ENCODE measurements at regions not wholly inside any gene's neighbourhood (a gene's known extent, or its start where the extent isn't known, plus 50 kb on each side); places are given as distances from the start of the nearest gene placed in this dataset.

- ChIA-PET CTCF (no interaction called here), POLR2A (no interaction called here)
- TF ChIP-seq TCF12 (IDR thresholded peaks at IDR 0.05), result peak; percentile 33
- TF ChIP-seq RFX5 (IDR thresholded peaks at IDR 0.05; ENCODE audit: low read length), result no peak
- H3K9ac ChIP-seq, result no peak overlapping the region
- H3K27me3 ChIP-seq (ENCODE audit: insufficient read depth), result no peaks in the 10 kb centered on the region
- no peaks in the 10 kb centered on the region for H3K9me3 ChIP-seq
- no peak overlapping the region for H2AFZ ChIP-seq (ENCODE audit: low read depth)
- no peaks in the 10 kb centered on the region for H3K9me2 ChIP-seq
- no peaks in the 10 kb centered on the region for H3F3A ChIP-seq (replicated peaks; ENCODE audit: insufficient read depth)
- H3K4me1 ChIP-seq (ENCODE audit: control insufficient read depth in 1 of 2, insufficient read depth in 2 of 2, low read depth in 1 of 2, low read length in 1 of 2), result peaks cover 0 to 2% of the 10 kb centered on the region in 2 experiments; a peak in 1 of 4 replicates
- peak overlapping the region; percentile 3 to 4; a peak in 2 of 4 replicates for H3K27ac ChIP-seq (ENCODE audit: low read depth in 2 of 2, low read length in 1 of 2)
- H3K79me2 ChIP-seq (ENCODE audit: insufficient read depth), result no peaks in the 10 kb centered on the region
- no peak overlapping the region for H3K4me2 ChIP-seq
- no peaks in the 10 kb centered on the region for H3K36me3 ChIP-seq (replicated peaks in 1 of 2; ENCODE audit: control insufficient read depth in 1 of 2, insufficient read depth in 2 of 2, low read length in 1 of 2)
- WGBS (ENCODE audit: low lambda C conversion rate), result 66% methylated on average over 3 of the region's 3 CpGs
- no peak overlapping the region for H3K4me3 ChIP-seq (ENCODE audit: low read depth in 2 of 2, low read length in 1 of 2)
- DNase-seq, result no peak
- no peaks in the 10 kb centered on the region for H4K20me1 ChIP-seq (ENCODE audit: insufficient read depth)
These were observed 134.6 kb upstream of the PDZRN3 start for GRCh38 chr3:73759297-73759711.

DNA sequence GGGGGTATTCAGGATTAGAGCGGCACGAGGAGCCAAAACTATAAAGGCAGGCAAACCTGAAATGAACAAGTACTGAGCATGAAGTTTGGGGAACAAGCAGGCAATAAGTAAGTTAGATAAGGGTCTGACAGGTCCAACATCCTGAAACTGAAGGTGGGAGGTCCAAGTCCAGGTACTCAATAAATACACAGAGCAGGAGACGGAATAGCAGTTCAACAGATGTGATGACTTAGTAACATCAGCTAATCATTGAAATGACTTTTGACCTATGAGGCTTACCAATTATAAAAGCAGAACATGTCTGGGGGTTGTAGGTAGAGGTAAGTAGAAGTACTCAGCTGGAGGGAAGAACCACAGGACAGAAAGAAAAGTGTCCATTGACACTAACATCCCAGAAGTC, 132.8 kb upstream of the PDZRN3 start:
- 68% methylated on average over 3 of the region's 3 CpGs for WGBS (ENCODE audit: low lambda C conversion rate)
- Histone ChIP-seq H3K27me3 (ENCODE audit: insufficient read depth) (no peaks in the 10 kb centered on the region), H3K36me3 (replicated peaks in 1 of 2; ENCODE audit: control insufficient read depth in 1 of 2, insufficient read depth in 2 of 2, low read length in 1 of 2) (no peaks in the 10 kb centered on the region), H3K79me2 (ENCODE audit: insufficient read depth) (no peaks in the 10 kb centered on the region), H3K9ac (no peak overlapping the region), H2AFZ (ENCODE audit: low read depth) (no peak overlapping the region), H3K4me2 (no peak overlapping the region), H3K9me3 (no peaks in the 10 kb centered on the region), H4K20me1 (ENCODE audit: insufficient read depth) (no peaks in the 10 kb centered on the region), H3K4me1 (ENCODE audit: control insufficient read depth in 1 of 2, insufficient read depth in 2 of 2, low read depth in 1 of 2, low read length in 1 of 2) (peaks cover 0 to 5% of the 10 kb centered on the region in 2 experiments; a peak in 1 of 4 replicates), H3K4me3 (ENCODE audit: low read depth in 2 of 2, low read length in 1 of 2) (no peak overlapping the region), H3F3A (replicated peaks; ENCODE audit: insufficient read depth) (no peaks in the 10 kb centered on the region), H3K9me2 (no peaks in the 10 kb centered on the region), H3K27ac (ENCODE audit: low read depth in 2 of 2, low read length in 1 of 2) (no peak overlapping the region)
- ChIA-PET POLR2A (no interaction called here), CTCF (interaction anchor here (0.6 to 1.9 kb wide), 6 partner anchors 15 to 215 kb away, joined by 3 to 5 read pairs (median 3); no protein-coding TSS in a partner anchor)
- TF ChIP-seq TEAD4 (IDR thresholded peaks at IDR 0.05; ENCODE audit: borderline replicate concordance, insufficient read depth), result no peak
- DNase-seq, result no peak

DNA sequence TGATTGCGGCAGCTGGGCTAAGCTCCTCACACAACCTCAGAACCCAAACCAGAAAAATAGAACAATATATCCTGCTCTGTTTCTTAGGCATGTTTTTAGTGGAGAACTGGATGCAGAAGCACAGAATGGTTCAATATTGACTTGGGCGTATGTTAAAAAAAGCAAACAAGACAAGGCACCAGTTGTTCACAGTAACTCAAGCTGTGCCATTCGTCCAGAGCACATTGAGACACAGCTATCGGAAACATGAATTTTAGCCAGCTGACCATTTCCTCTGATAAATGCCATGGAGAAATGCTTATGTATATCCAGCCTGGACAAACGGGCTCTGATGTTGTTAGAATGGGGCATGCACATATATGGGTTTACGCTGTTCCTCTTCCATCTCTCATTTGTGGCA, 129.2 kb upstream of the PDZRN3 start:
- Histone ChIP-seq H3K9me2 (no peaks in the 10 kb centered on the region), H3K27ac (ENCODE audit: low read depth in 2 of 2, low read length in 1 of 2) (no peak overlapping the region), H3K9ac (no peak overlapping the region), H3K36me3 (replicated peaks in 1 of 2; ENCODE audit: control insufficient read depth in 1 of 2, insufficient read depth in 2 of 2, low read length in 1 of 2) (no peaks in the 10 kb centered on the region), H3F3A (replicated peaks; ENCODE audit: insufficient read depth) (no peaks in the 10 kb centered on the region), H4K20me1 (ENCODE audit: insufficient read depth) (no peaks in the 10 kb centered on the region), H3K9me3 (no peaks in the 10 kb centered on the region), H3K4me2 (no peak overlapping the region), H2AFZ (ENCODE audit: low read depth) (no peak overlapping the region), H3K79me2 (ENCODE audit: insufficient read depth) (no peaks in the 10 kb centered on the region), H3K4me3 (ENCODE audit: low read depth in 2 of 2, low read length in 1 of 2) (no peak overlapping the region), H3K4me1 (ENCODE audit: control insufficient read depth in 1 of 2, insufficient read depth in 2 of 2, low read depth in 1 of 2, low read length in 1 of 2) (peaks cover 0 to 3% of the 10 kb centered on the region in 2 experiments; a peak in 1 of 4 replicates), H3K27me3 (ENCODE audit: insufficient read depth) (no peaks in the 10 kb centered on the region)
- ChIA-PET CTCF (interaction anchor here (0.7 kb wide), 2 partner anchors 86 to 252 kb away, joined by 3 read pairs; no protein-coding TSS in a partner anchor), POLR2A (no interaction called here)
- 88% methylated on average over 6 of the region's 6 CpGs for WGBS (ENCODE audit: low lambda C conversion rate)
- DNase-seq, result no peak
- no peak for TF ChIP-seq FOXJ3 (CRISPR knock-in tag; IDR thresholded peaks at IDR 0.05)
- TF ChIP-seq MAX (IDR thresholded peaks at IDR 0.05; ENCODE audit: low read depth), result no peak
- TF ChIP-seq ZBTB33 (IDR thresholded peaks at IDR 0.05; ENCODE audit: borderline replicate concordance, low read depth), result no peak
- TF ChIP-seq GABPA (IDR thresholded peaks at IDR 0.05; ENCODE audit: low read depth), result no peak
- TF ChIP-seq, protein P1, sequence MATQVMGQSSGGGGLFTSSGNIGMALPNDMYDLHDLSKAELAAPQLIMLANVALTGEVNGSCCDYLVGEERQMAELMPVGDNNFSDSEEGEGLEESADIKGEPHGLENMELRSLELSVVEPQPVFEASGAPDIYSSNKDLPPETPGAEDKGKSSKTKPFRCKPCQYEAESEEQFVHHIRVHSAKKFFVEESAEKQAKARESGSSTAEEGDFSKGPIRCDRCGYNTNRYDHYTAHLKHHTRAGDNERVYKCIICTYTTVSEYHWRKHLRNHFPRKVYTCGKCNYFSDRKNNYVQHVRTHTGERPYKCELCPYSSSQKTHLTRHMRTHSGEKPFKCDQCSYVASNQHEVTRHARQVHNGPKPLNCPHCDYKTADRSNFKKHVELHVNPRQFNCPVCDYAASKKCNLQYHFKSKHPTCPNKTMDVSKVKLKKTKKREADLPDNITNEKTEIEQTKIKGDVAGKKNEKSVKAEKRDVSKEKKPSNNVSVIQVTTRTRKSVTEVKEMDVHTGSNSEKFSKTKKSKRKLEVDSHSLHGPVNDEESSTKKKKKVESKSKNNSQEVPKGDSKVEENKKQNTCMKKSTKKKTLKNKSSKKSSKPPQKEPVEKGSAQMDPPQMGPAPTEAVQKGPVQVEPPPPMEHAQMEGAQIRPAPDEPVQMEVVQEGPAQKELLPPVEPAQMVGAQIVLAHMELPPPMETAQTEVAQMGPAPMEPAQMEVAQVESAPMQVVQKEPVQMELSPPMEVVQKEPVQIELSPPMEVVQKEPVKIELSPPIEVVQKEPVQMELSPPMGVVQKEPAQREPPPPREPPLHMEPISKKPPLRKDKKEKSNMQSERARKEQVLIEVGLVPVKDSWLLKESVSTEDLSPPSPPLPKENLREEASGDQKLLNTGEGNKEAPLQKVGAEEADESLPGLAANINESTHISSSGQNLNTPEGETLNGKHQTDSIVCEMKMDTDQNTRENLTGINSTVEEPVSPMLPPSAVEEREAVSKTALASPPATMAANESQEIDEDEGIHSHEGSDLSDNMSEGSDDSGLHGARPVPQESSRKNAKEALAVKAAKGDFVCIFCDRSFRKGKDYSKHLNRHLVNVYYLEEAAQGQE (IDR thresholded peaks at IDR 0.05; ENCODE audit: low read depth, low read length), result no peak
- TF ChIP-seq FOXM1 (IDR thresholded peaks at IDR 0.05; ENCODE audit: low read depth), result no peak
- no peak for TF ChIP-seq YY1 (IDR thresholded peaks at IDR 0.05; ENCODE audit: low read depth)
- TF ChIP-seq NFIC (IDR thresholded peaks at IDR 0.05; ENCODE audit: borderline replicate concordance), result no peak
- TF ChIP-seq SMC3 (IDR thresholded peaks at IDR 0.05; ENCODE audit: low read depth, low read length), result no peak
- no peak for TF ChIP-seq TCF12 (IDR thresholded peaks at IDR 0.05)
- TF ChIP-seq NRF1 (IDR thresholded peaks at IDR 0.05; ENCODE audit: low read depth, low read length), result no peak
- no peak for TF ChIP-seq RXRA (IDR thresholded peaks at IDR 0.05; ENCODE audit: borderline replicate concordance, low read depth)
- TF ChIP-seq EZH2phosphoT487 (IDR thresholded peaks at IDR 0.05; ENCODE audit: borderline replicate concordance, low read depth), result no peak
- TF ChIP-seq USF1 (IDR thresholded peaks at IDR 0.05; ENCODE audit: borderline replicate concordance, low read depth), result no peak
